ENCODE measurements at regions not wholly inside any gene's neighbourhood (a gene's known extent, or its start where the extent isn't known, plus 50 kb on each side); places are given as distances from the start of the nearest gene placed in this dataset.

- DNase-seq = no peak
Observed at GRCh38 chr18:34075963-34076860, 148.5 kb downstream of the NOL4 start.

- DNase-seq = no peak
Observed at GRCh38 chr18:34061226-34061625, 163.5 kb downstream of the NOL4 start.

- DNase-seq = no peak
Observed at GRCh38 chr18:34055227-34055626, 169.5 kb downstream of the NOL4 start.

GRCh38 chr18:34050661-34051060 lies 174.1 kb downstream of the NOL4 start:
- DNase-seq = no peak

- DNase-seq = peak; percentile 14 to 28
Observed at GRCh38 chr18:34049511-34049910, 175.2 kb downstream of the NOL4 start.

GRCh38 chr18:34048423-34048822 lies 176.3 kb downstream of the NOL4 start:
- peak in 1 of 2 experiments; percentile 29 for DNase-seq

- no peak for DNase-seq
Observed at GRCh38 chr18:34042423-34043146, 182.1 kb downstream of the NOL4 start.

GRCh38 chr18:34039611-34040010 lies 185.1 kb downstream of the NOL4 start:
- DNase-seq = no peak

GRCh38 chr18:34039201-34039600 lies 185.5 kb downstream of the NOL4 start:
- no peak for DNase-seq

- peak; percentile 14 to 26 for DNase-seq
Observed at GRCh38 chr18:34038086-34038485, 186.6 kb downstream of the NOL4 start.

GRCh38 chr18:34033968-34034367 lies 190.7 kb downstream of the NOL4 start:
- DNase-seq = no peak

- no peak for DNase-seq
Observed at GRCh38 chr18:34031810-34032209, 192.9 kb downstream of the NOL4 start.

- DNase-seq = no peak
Observed at GRCh38 chr18:34028324-34028723, 196.4 kb downstream of the NOL4 start.

GRCh38 chr18:34025191-34025801 lies 199.4 kb downstream of the NOL4 start:
- no peak for DNase-seq

GRCh38 chr18:34023471-34023870 lies 201.2 kb downstream of the NOL4 start:
- DNase-seq = peak in 1 of 2 experiments; percentile 1

- no peak for DNase-seq
Observed at GRCh38 chr18:34018336-34018735, 206.4 kb downstream of the NOL4 start.

GRCh38 chr18:34003687-34004086 lies 221.0 kb downstream of the NOL4 start:
- no peak for DNase-seq

- DNase-seq = no peak
Observed at GRCh38 chr18:34002130-34002529, 222.6 kb downstream of the NOL4 start.

GRCh38 chr18:34001376-34001775 lies 223.3 kb downstream of the NOL4 start:
- no peak for DNase-seq

- DNase-seq = no peak
Observed at GRCh38 chr18:33987206-33987605, 237.5 kb downstream of the NOL4 start.

GRCh38 chr18:33983126-33983525 lies 241.6 kb downstream of the NOL4 start:
- DNase-seq = no peak

- no peak for DNase-seq
Observed at GRCh38 chr18:33960417-33960816, 264.3 kb downstream of the NOL4 start.

- no peak for DNase-seq
Observed at GRCh38 chr18:33959609-33960008, 265.1 kb downstream of the NOL4 start.

GRCh38 chr18:33957707-33958106 lies 267.0 kb downstream of the NOL4 start:
- DNase-seq = no peak
